ENCODE measurements at regions not wholly inside any gene's neighbourhood (a gene's known extent, or its start where the extent isn't known, plus 50 kb on each side); places are given as distances from the start of the nearest gene placed in this dataset.

- Histone ChIP-seq H3K36me3 (no peaks in the 10 kb centered on the region), H3K9me3 (no peaks in the 10 kb centered on the region), H3K4me3 (no peak overlapping the region), H3K27ac (no peak overlapping the region), H3K4me1 (no peaks in the 10 kb centered on the region), H3K27me3 (no peaks in the 10 kb centered on the region)
- TF ChIP-seq CTCF (IDR thresholded peaks at IDR 0.05) (no peak), POLR2AphosphoS5 (IDR thresholded peaks at IDR 0.05) (no peak), POLR2A (IDR thresholded peaks at IDR 0.05) (no peak)
- DNase-seq (ENCODE audit: low spot score in 2 of 2), result no peak
- intact Hi-C loops (cut with DNase I; ENCODE audit: low total_unique reads), result no loop called here
Observed at GRCh38 chr16:77557385-77557784, 122.6 kb upstream of the ADAMTS18 start.

GRCh38 chr16:77558786-77559185 lies 124.0 kb upstream of the ADAMTS18 start:
- TF ChIP-seq POLR2AphosphoS5 (IDR thresholded peaks at IDR 0.05) (no peak), POLR2A (IDR thresholded peaks at IDR 0.05) (no peak), CTCF (IDR thresholded peaks at IDR 0.05) (no peak)
- Histone ChIP-seq H3K9me3 (no peaks in the 10 kb centered on the region), H3K4me3 (no peak overlapping the region), H3K27me3 (no peaks in the 10 kb centered on the region), H3K27ac (no peak overlapping the region), H3K36me3 (no peaks in the 10 kb centered on the region), H3K4me1 (no peaks in the 10 kb centered on the region)
- DNase-seq (ENCODE audit: low spot score in 2 of 2), result no peak
- intact Hi-C loops (cut with DNase I; ENCODE audit: low total_unique reads), result no loop called here

GRCh38 chr16:77562497-77562896 lies 127.7 kb upstream of the ADAMTS18 start:
- H3K4me1 ChIP-seq, result no peaks in the 10 kb centered on the region
- H3K27ac ChIP-seq, result no peak overlapping the region
- no peaks in the 10 kb centered on the region for H3K27me3 ChIP-seq
- no peak for TF ChIP-seq POLR2AphosphoS5 (IDR thresholded peaks at IDR 0.05)
- TF ChIP-seq CTCF (IDR thresholded peaks at IDR 0.05), result no peak
- no peak for TF ChIP-seq POLR2A (IDR thresholded peaks at IDR 0.05)
- no peak overlapping the region for H3K4me3 ChIP-seq
- intact Hi-C loops (cut with DNase I; ENCODE audit: low total_unique reads), result no loop called here
- H3K36me3 ChIP-seq, result no peaks in the 10 kb centered on the region
- no peaks in the 10 kb centered on the region for H3K9me3 ChIP-seq
- no peak for DNase-seq (ENCODE audit: low spot score in 2 of 2)

- no peaks in the 10 kb centered on the region for H3K27me3 ChIP-seq
- no peak for DNase-seq (ENCODE audit: low spot score in 2 of 2)
- H3K36me3 ChIP-seq, result no peaks in the 10 kb centered on the region
- no peaks in the 10 kb centered on the region for H3K4me1 ChIP-seq
- H3K27ac ChIP-seq, result no peak overlapping the region
- TF ChIP-seq CTCF (IDR thresholded peaks at IDR 0.05) (no peak), POLR2AphosphoS5 (IDR thresholded peaks at IDR 0.05) (no peak), POLR2A (IDR thresholded peaks at IDR 0.05) (no peak)
- no peaks in the 10 kb centered on the region for H3K9me3 ChIP-seq
- H3K4me3 ChIP-seq, result no peak overlapping the region
- intact Hi-C loops (cut with DNase I; ENCODE audit: low total_unique reads), result no loop called here
Observed at GRCh38 chr16:77564791-77565390, 130.1 kb upstream of the ADAMTS18 start.

- intact Hi-C loops (cut with DNase I; ENCODE audit: low total_unique reads), result no loop called here
- Histone ChIP-seq H3K4me1 (no peaks in the 10 kb centered on the region), H3K9me3 (no peaks in the 10 kb centered on the region), H3K27me3 (no peaks in the 10 kb centered on the region), H3K27ac (no peak overlapping the region), H3K36me3 (no peaks in the 10 kb centered on the region), H3K4me3 (no peak overlapping the region)
- no peak for DNase-seq (ENCODE audit: low spot score in 2 of 2)
- TF ChIP-seq POLR2AphosphoS5 (IDR thresholded peaks at IDR 0.05), result no peak
- no peak for TF ChIP-seq CTCF (IDR thresholded peaks at IDR 0.05)
- no peak for TF ChIP-seq POLR2A (IDR thresholded peaks at IDR 0.05)
Observed at GRCh38 chr16:77569406-77569805, 134.6 kb upstream of the ADAMTS18 start.

All from breast epithelium (tissue), 4 donors.